HEK293 (cell line): ENCODE measurements at regions not wholly inside any gene's neighbourhood (a gene's known extent, or its start where the extent isn't known, plus 50 kb on each side); places are given as distances from the start of the nearest gene placed in this dataset.

Experiments used
- BCL11B ChIP-seq: fragments of 450-650 bp; formaldehyde crosslinking; IDR thresholded peaks from 2 replicates; pipeline ENCODE4 v1.5.1; 2016; ENCODE audit warnings: low read depth, missing biosample characterization, missing genetic modification characterization
- CTCF ChIP-seq: fragments of 450-650 bp; formaldehyde crosslinking; IDR thresholded peaks from 2 replicates; pipeline ENCODE4 v1.5.1; 2016; ENCODE audit warnings: missing biosample characterization, missing genetic modification characterization
- KLF1 ChIP-seq: fragments of 450-650 bp; formaldehyde crosslinking; IDR thresholded peaks from 2 replicates; pipeline ENCODE4 v1.5.1; 2016; ENCODE audit warnings: missing biosample characterization, missing genetic modification characterization
- KLF9 ChIP-seq: fragments of 450-650 bp; formaldehyde crosslinking; IDR thresholded peaks from 2 replicates; pipeline ENCODE4 v1.5.1; 2016; ENCODE audit warnings: missing biosample characterization, missing genetic modification characterization, low read depth
- ZNF302 ChIP-seq: fragments of 450-650 bp; formaldehyde crosslinking; IDR thresholded peaks from 2 replicates; pipeline ENCODE4 v1.5.1; 2016; ENCODE audit warnings: missing biosample characterization, missing genetic modification characterization, low read depth

- no peak for TF ChIP-seq ZNF302 (tag by site-specific recombination)
- TF ChIP-seq BCL11B (tag by site-specific recombination): no peak
- no peak for TF ChIP-seq KLF1 (tag by site-specific recombination)
- no peak for TF ChIP-seq KLF9 (tag by site-specific recombination)
- TF ChIP-seq CTCF (tag by site-specific recombination): no peak
Observed at GRCh38 chr5:159741829-159742322, 174.4 kb upstream of the ADRA1B start.
